Loucy (cell line): ENCODE measurements at regions not wholly inside any gene's neighbourhood (a gene's known extent, or its start where the extent isn't known, plus 50 kb on each side); places are given as distances from the start of the nearest gene placed in this dataset.

Experiments
- EZH2phosphoT487 ChIP-seq: fragments of 200-600 bp; IDR thresholded peaks from 2 replicates; pipeline ENCODE4 v1.6.1; 2018; ENCODE audit warnings: antibody characterized with exemption, mild to moderate bottlenecking, moderate library complexity, borderline replicate concordance
- TF ChIP-seq, protein P1 (sequence below): fragments of 200-600 bp; sonication (generic); conservative IDR thresholded peaks from 2 replicates; pipeline ENCODE4 v1.5.1; 2014; ENCODE audit warnings: mild to moderate bottlenecking, antibody characterized with exemption, low read length

DNA sequence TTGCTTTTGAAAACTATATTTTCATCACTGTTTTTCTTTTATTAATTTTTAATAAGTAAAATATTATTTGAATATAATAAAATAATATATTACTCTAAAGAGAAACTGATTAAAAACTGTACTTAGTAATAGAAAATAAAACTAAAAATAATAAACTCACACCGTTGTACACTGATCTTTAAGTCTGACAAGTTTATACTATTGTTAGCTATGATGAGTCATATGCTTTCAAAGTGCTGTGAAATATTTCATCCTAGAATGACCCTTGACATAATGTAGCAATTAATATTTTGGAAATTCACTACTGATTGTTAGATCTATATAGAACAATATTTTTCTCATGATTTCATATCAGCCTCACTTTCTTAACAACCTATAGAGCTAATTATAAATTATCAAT is 1040.6 kb upstream of the SPRY2 start:
- TF ChIP-seq, protein P1, sequence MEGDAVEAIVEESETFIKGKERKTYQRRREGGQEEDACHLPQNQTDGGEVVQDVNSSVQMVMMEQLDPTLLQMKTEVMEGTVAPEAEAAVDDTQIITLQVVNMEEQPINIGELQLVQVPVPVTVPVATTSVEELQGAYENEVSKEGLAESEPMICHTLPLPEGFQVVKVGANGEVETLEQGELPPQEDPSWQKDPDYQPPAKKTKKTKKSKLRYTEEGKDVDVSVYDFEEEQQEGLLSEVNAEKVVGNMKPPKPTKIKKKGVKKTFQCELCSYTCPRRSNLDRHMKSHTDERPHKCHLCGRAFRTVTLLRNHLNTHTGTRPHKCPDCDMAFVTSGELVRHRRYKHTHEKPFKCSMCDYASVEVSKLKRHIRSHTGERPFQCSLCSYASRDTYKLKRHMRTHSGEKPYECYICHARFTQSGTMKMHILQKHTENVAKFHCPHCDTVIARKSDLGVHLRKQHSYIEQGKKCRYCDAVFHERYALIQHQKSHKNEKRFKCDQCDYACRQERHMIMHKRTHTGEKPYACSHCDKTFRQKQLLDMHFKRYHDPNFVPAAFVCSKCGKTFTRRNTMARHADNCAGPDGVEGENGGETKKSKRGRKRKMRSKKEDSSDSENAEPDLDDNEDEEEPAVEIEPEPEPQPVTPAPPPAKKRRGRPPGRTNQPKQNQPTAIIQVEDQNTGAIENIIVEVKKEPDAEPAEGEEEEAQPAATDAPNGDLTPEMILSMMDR: no peak
- no peak for TF ChIP-seq EZH2phosphoT487
